Omental fat pad (tissue), 3 donors: ENCODE measurements at regions not wholly inside any gene's neighbourhood (a gene's known extent, or its start where the extent isn't known, plus 50 kb on each side); places are given as distances from the start of the nearest gene placed in this dataset.
A peak's percentile ranks its signal among the peaks of the same experiment; 100 is the strongest.

ENCODE experiments used
- ATAC-seq: fragments of 150-250 bp; one replicate; pipeline ENCODE4 v1.9.1; 2016; ENCODE audit warnings: mild to moderate bottlenecking, moderate library complexity; ENCODE audit not compliant: low FRiP score
- DNase-seq: peaks from one replicate; pipeline ENCODE4 v3.0.0-alpha.2; 2019; ENCODE audit warnings: low spot score
- CTCF ChIP-seq, 3 donors: fragments of 450-650 bp; IDR thresholded peaks; one replicate each; pipeline ENCODE4 v1.5.1; 2016 to 2017; ENCODE audit warnings: antibody characterized with exemption in 3 of 3, mild to moderate bottlenecking in 3 of 3, moderate library complexity in 2 of 3

- ATAC-seq (no peak), DNase-seq (no peak)
- no peak for TF ChIP-seq CTCF (IDR thresholded peaks at IDR 0.05)
Observed at GRCh38 chr12:46432325-46432724, 59.8 kb upstream of the SLC38A2 start.

- no peak for TF ChIP-seq CTCF (IDR thresholded peaks at IDR 0.05)
- ATAC-seq = peak; percentile 79
- DNase-seq = no peak
Observed at GRCh38 chr12:46430340-46430948, 57.9 kb upstream of the SLC38A2 start.
